ENCODE measurements at regions not wholly inside any gene's neighbourhood (a gene's known extent, or its start where the extent isn't known, plus 50 kb on each side); places are given as distances from the start of the nearest gene placed in this dataset. TPM values are rescaled to one million over a fixed set of nuclear protein-coding genes. Genes with fewer than 3 reads are reported as not detected.

DNA sequence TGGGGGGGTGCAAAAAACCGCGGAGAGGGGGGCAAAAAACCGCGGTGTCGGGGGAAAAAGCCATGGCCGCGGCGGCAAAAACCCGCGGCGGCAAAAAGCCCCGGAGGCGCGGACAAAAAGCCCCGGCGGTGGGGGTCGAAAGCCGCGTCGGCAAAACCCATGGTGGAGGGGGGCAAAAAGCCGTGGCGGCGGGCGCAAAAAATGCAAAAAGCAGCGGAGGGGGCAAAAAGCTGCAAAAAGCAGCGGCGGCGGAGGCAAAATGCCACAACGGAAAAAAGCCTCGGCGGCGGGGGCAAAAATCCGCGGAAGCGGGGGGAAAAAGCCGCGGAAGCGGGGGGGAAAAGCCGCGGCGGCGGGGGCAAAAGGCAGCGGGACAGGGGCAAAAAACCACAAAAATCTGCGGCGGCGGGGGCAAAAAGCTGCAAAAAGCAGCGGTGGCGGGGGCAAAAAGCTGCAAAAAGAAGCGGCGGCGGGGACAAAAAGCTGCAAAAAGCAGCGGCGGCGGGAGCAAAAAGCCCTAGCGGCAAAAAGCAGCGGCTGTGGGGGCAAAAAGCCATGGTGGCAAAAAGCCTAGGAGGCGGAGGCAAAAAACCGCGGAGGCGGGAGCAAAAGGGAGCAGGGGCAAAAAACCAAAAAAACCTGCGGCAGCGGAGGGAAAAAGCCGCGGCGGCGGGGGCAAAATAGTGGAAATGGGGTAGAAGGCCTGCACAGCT is 418.9 kb downstream of the ZNF716 start:
- DNase-seq: no peak
- no peaks in the 10 kb centered on the region for H3K36me3 Mint-ChIP-seq
- Histone ChIP-seq H3K79me2 (ENCODE audit: insufficient read depth, low read length) (no peaks in the 10 kb centered on the region), H3K4me1 (ENCODE audit: control insufficient read depth in 1 of 2, insufficient read depth in 2 of 2, low read length in 2 of 2) (no peaks in the 10 kb centered on the region), H3K4me2 (replicated peaks; ENCODE audit: extremely low read depth, low read length, poor library complexity, severe bottlenecking) (no peak overlapping the region), H3K4me3 (replicated peaks in 1 of 3; ENCODE audit: low read depth in 2 of 3, low read length in 3 of 3) (no peak overlapping the region), H3K9me3 (replicated peaks in 1 of 2; ENCODE audit: control insufficient read depth in 1 of 2, insufficient read depth in 1 of 2, low read length in 2 of 2) (peaks cover 7 to 15% of the 10 kb centered on the region in 2 donors), H3K27ac (ENCODE audit: low read depth in 1 of 2, low read length in 2 of 2) (no peak overlapping the region), H3K9ac (ENCODE audit: insufficient read depth, low read length, poor library complexity, severe bottlenecking) (no peak overlapping the region), H3K27me3 (ENCODE audit: control insufficient read depth in 2 of 2, insufficient read depth in 2 of 2, low read length in 2 of 2) (peaks cover 27 to 28% of the 10 kb centered on the region in 2 donors), H3K36me3 (replicated peaks in 1 of 2; ENCODE audit: control insufficient read depth in 1 of 2, insufficient read depth in 2 of 2, low read length in 2 of 2) (no peaks in the 10 kb centered on the region), H4K20me1 (ENCODE audit: insufficient read depth, low read length) (no peaks in the 10 kb centered on the region), H2AFZ (ENCODE audit: insufficient read depth, low read depth, low read length, poor library complexity, severe bottlenecking) (no peak overlapping the region)
- H3K27ac Mint-ChIP-seq: no peak overlapping the region
- H3K27me3 Mint-ChIP-seq (ENCODE audit: low read depth in 3 of 3): peaks cover 12 to 53% (median 37%) of the 10 kb centered on the region in 3 donors
- peaks cover 0 to 26% (median 21%) of the 10 kb centered on the region in 7 donors for H3K9me3 Mint-ChIP-seq
- WGBS (ENCODE audit: insufficient coverage): 15% methylated on average over 65 of the region's 66 CpGs
- TF ChIP-seq, protein P1, sequence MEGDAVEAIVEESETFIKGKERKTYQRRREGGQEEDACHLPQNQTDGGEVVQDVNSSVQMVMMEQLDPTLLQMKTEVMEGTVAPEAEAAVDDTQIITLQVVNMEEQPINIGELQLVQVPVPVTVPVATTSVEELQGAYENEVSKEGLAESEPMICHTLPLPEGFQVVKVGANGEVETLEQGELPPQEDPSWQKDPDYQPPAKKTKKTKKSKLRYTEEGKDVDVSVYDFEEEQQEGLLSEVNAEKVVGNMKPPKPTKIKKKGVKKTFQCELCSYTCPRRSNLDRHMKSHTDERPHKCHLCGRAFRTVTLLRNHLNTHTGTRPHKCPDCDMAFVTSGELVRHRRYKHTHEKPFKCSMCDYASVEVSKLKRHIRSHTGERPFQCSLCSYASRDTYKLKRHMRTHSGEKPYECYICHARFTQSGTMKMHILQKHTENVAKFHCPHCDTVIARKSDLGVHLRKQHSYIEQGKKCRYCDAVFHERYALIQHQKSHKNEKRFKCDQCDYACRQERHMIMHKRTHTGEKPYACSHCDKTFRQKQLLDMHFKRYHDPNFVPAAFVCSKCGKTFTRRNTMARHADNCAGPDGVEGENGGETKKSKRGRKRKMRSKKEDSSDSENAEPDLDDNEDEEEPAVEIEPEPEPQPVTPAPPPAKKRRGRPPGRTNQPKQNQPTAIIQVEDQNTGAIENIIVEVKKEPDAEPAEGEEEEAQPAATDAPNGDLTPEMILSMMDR (IDR thresholded peaks at IDR 0.05): no peak
- intact Hi-C loops (cut with micrococcal nuclease): no loop called here
- H3K4me1 Mint-ChIP-seq: peaks cover 2% of the 10 kb centered on the region
- peak overlapping the region in 1 of 2 donors; percentile 18 for H3K4me3 Mint-ChIP-seq

Small RNA genes in the stretch of these regions (small RNA-seq; reads per million reads assigned to genes)
- not detected for gene AC023141.11 (ENCODE audit: insufficient read length, low read depth)
- gene AC023141.12 (ENCODE audit: insufficient read length, low read depth): not detected
- gene AC023141.8 (ENCODE audit: insufficient read length, low read depth): not detected

Measured in CD14-positive monocyte (primary cell).